DOHH2 (cell line): ENCODE measurements at regions not wholly inside any gene's neighbourhood (a gene's known extent, or its start where the extent isn't known, plus 50 kb on each side); places are given as distances from the start of the nearest gene placed in this dataset.

Experiments used
- H3F3A ChIP-seq: fragments of 200-600 bp; sonication (generic), shearing (Covaris generic); 2 replicates; pipeline ENCODE4 v1.6.0; 2016; ENCODE audit warnings: antibody characterized with exemption, mild to moderate bottlenecking; ENCODE audit not compliant: control insufficient read depth, insufficient read depth
- H3K27ac ChIP-seq: fragments of 200-600 bp; sonication (generic); 2 replicates; pipeline ENCODE4 v1.5.1; 2014; ENCODE audit warnings: low read depth, mild to moderate bottlenecking, low read length, moderate library complexity
- H3K27me3 ChIP-seq: fragments of 200-600 bp; sonication (generic); 2 replicates; pipeline ENCODE4 v1.6.1; 2014; ENCODE audit warnings: mild to moderate bottlenecking, low read length, mixed read lengths; ENCODE audit not compliant: control insufficient read depth
- H3K36me3 ChIP-seq: fragments of 200-600 bp; sonication (generic); 2 replicates; pipeline ENCODE4 v1.6.1; 2014; ENCODE audit warnings: mild to moderate bottlenecking, low read length, moderate library complexity, mixed read lengths; ENCODE audit not compliant: control insufficient read depth
- H3K4me1 ChIP-seq: fragments of 200-600 bp; sonication (generic); 2 replicates; pipeline ENCODE4 v1.6.1; 2014; ENCODE audit warnings: mild to moderate bottlenecking, low read length, mixed read lengths; ENCODE audit not compliant: control insufficient read depth
- H3K4me2 ChIP-seq: fragments of 200-600 bp; sonication (generic); 2 replicates; pipeline ENCODE4 v1.6.0; 2014; ENCODE audit warnings: mild to moderate bottlenecking, low read length, moderate library complexity
- H3K4me3 ChIP-seq: fragments of 200-600 bp; sonication (generic); 2 replicates; pipeline ENCODE4 v1.5.1; 2014; ENCODE audit warnings: mild to moderate bottlenecking, low read length, mixed read lengths
- H3K79me2 ChIP-seq: fragments of 200-600 bp; sonication (generic); 2 replicates; pipeline ENCODE4 v1.6.1; 2014; ENCODE audit warnings: mild to moderate bottlenecking, low read length, mixed read lengths; ENCODE audit not compliant: control insufficient read depth
- H3K9me2 ChIP-seq: fragments of 200-600 bp; sonication (generic); replicated peaks from 2 replicates; pipeline ENCODE4 v1.6.1; 2014; ENCODE audit warnings: mild to moderate bottlenecking, low read length, mixed read lengths; ENCODE audit not compliant: control insufficient read depth
- H3K9me3 ChIP-seq: fragments of 200-600 bp; sonication (generic); 2 replicates; pipeline ENCODE4 v1.6.1; 2014; ENCODE audit warnings: antibody characterized with exemption, low read length, mixed read lengths; ENCODE audit not compliant: control insufficient read depth, insufficient read depth
- H4K20me1 ChIP-seq: fragments of 200-600 bp; sonication (generic); 2 replicates; pipeline ENCODE4 v1.6.0; 2014; ENCODE audit warnings: low read depth, mild to moderate bottlenecking, antibody characterized with exemption, low read length, moderate library complexity; ENCODE audit not compliant: control insufficient read depth, insufficient read depth
- CTCF ChIP-seq: fragments of 200-600 bp; sonication (generic); IDR thresholded peaks from one replicate; pipeline ENCODE4 v1.5.1; 2014; ENCODE audit warnings: antibody characterized with exemption, mild to moderate bottlenecking, low read depth, low read length; ENCODE audit not compliant: poor library complexity, severe bottlenecking
- EZH2phosphoT487 ChIP-seq: fragments of 200-600 bp; sonication (generic); IDR thresholded peaks from 2 replicates; pipeline ENCODE4 v1.6.1; 2017; ENCODE audit warnings: borderline replicate concordance, mild to moderate bottlenecking, antibody characterized with exemption, low read length, moderate library complexity, mixed read lengths

DNA sequence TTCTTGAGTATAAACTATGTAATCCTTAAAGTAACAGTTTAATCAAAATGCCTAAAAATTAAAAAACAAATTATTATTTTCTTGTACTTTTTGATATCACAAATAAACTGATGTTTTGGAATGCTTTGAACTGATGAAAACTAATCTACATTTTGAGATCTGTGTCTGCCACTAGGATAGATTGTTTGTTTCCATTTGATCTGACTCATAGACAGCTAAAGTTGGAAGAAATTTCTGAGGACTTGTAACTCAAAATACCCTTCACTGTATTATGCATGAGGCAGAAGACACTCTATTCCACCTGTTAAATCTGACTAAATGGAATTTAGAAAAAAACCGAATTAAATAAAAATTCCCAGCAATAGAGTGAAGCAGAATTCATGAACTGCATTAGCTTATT is 1400.0 kb upstream of the FLRT2 start:
- Histone ChIP-seq H3K27me3 (no peaks in the 10 kb centered on the region), H3F3A (no peaks in the 10 kb centered on the region), H3K4me1 (no peaks in the 10 kb centered on the region), H4K20me1 (no peaks in the 10 kb centered on the region), H3K9me3 (no peaks in the 10 kb centered on the region), H3K27ac (no peak overlapping the region), H3K4me3 (no peak overlapping the region), H3K4me2 (no peak overlapping the region), H3K79me2 (no peaks in the 10 kb centered on the region), H3K36me3 (no peaks in the 10 kb centered on the region), H3K9me2 (no peaks in the 10 kb centered on the region)
- TF ChIP-seq EZH2phosphoT487 (no peak), CTCF (no peak)

GRCh38 chr14:84131924-84132323 is 1398.0 kb upstream of the FLRT2 start:
- H3K4me3 ChIP-seq, result no peak overlapping the region

GRCh38 chr14:84144166-84144565 is 1385.8 kb upstream of the FLRT2 start:
- Histone ChIP-seq H3K4me3 (no peak overlapping the region), H3K9me2 (no peaks in the 10 kb centered on the region), H3K27ac (no peak overlapping the region), H3K4me1 (no peaks in the 10 kb centered on the region), H3K9me3 (no peaks in the 10 kb centered on the region), H4K20me1 (no peaks in the 10 kb centered on the region), H3K27me3 (no peaks in the 10 kb centered on the region), H3K36me3 (no peaks in the 10 kb centered on the region), H3K79me2 (no peaks in the 10 kb centered on the region), H3K4me2 (no peak overlapping the region), H3F3A (no peaks in the 10 kb centered on the region)
- TF ChIP-seq EZH2phosphoT487 (no peak), CTCF (no peak)

More at GRCh38 chr14:84131924-84132323, 1398.0 kb upstream of the FLRT2 start:
- H3K9me2 ChIP-seq, result no peaks in the 10 kb centered on the region
- H3K4me1 ChIP-seq, result no peaks in the 10 kb centered on the region
- no peaks in the 10 kb centered on the region for H3K36me3 ChIP-seq
- no peaks in the 10 kb centered on the region for H3F3A ChIP-seq
- no peaks in the 10 kb centered on the region for H3K79me2 ChIP-seq
- no peak for TF ChIP-seq EZH2phosphoT487
- TF ChIP-seq CTCF, result no peak
- no peaks in the 10 kb centered on the region for H4K20me1 ChIP-seq
- no peak overlapping the region for H3K27ac ChIP-seq
- H3K4me2 ChIP-seq, result no peak overlapping the region
- no peaks in the 10 kb centered on the region for H3K9me3 ChIP-seq
- H3K27me3 ChIP-seq, result no peaks in the 10 kb centered on the region

GRCh38 chr14:84152452-84152851 is 1377.5 kb upstream of the FLRT2 start:
- Histone ChIP-seq H3K9me3 (no peaks in the 10 kb centered on the region), H3K4me1 (no peaks in the 10 kb centered on the region), H3K27me3 (no peaks in the 10 kb centered on the region), H3K79me2 (no peaks in the 10 kb centered on the region), H3K4me2 (no peak overlapping the region), H3K9me2 (no peaks in the 10 kb centered on the region), H4K20me1 (no peaks in the 10 kb centered on the region), H3K36me3 (no peaks in the 10 kb centered on the region), H3F3A (no peaks in the 10 kb centered on the region), H3K27ac (no peak overlapping the region), H3K4me3 (no peak overlapping the region)
- TF ChIP-seq CTCF (no peak), EZH2phosphoT487 (no peak)
